Fibroblast of pulmonary artery (primary cell): ENCODE measurements at regions not wholly inside any gene's neighbourhood (a gene's known extent, or its start where the extent isn't known, plus 50 kb on each side); places are given as distances from the start of the nearest gene placed in this dataset.
"Not testable (repeated sequence)": the region's sequence is repeated elsewhere in the genome, so short reads cannot be mapped to it uniquely, and the experiment has no call there.

ENCODE experiments used
- DNase-seq: peaks from one replicate; pipeline ENCODE4 v3.0.0-alpha.2; 2010; ENCODE audit warnings: low read depth
- H3K4me3 ChIP-seq: replicated peaks from 2 replicates; pipeline ENCODE4 v1.5.1; 2011; ENCODE audit warnings: low read depth, mild to moderate bottlenecking, control low read depth, low read length, moderate library complexity
- CTCF ChIP-seq: IDR thresholded peaks from 2 replicates; pipeline ENCODE4 v1.5.1; 2011; ENCODE audit warnings: mild to moderate bottlenecking, control low read depth, low read length, inconsistent platforms; ENCODE audit errors: missing control alignments

DNA sequence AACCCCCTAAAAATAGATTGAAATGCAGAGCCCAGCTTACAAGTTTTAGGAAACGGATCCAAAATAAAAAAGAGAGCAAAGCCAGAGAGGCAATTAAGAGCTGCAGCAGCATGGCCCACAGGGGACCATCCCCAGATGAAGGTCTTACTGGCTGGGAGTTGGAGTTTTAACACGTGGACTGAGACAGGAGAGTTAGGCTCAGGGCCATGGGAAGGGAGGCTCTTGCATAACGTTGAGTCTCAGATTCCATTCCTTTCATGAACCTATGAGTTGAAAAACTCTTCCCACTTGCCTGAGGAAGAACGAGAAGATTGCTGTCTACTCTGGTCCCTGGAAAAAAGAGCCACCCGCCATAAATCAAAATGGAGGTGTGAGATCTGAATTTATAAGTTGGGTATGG lies 101.8 kb upstream of the NDUFV2 start:
- H3K4me3 ChIP-seq, result no peak overlapping the region
- peak; percentile 60 for DNase-seq
- no peak for TF ChIP-seq CTCF

DNA sequence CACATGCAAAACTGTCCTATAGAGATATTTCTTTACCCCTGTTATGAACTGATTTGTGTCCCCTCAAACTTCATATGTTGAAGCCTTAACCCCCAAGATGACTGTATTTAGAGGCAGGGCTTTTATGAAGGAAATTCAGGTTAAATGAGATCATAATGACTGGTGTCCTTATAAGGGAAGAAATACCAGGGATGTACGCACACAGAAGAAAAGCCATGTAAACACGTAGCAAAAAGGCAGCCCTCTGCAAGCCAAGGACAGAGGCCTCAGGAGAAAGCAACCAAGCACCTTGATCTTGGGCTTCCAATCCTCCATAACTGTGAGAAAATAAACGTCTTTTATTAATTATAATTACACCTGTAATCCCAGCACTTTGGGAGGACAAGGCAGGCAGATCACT lies 101.3 kb upstream of the NDUFV2 start:
- no peak for DNase-seq
- no peak overlapping the region for H3K4me3 ChIP-seq
- TF ChIP-seq CTCF, result no peak

DNA sequence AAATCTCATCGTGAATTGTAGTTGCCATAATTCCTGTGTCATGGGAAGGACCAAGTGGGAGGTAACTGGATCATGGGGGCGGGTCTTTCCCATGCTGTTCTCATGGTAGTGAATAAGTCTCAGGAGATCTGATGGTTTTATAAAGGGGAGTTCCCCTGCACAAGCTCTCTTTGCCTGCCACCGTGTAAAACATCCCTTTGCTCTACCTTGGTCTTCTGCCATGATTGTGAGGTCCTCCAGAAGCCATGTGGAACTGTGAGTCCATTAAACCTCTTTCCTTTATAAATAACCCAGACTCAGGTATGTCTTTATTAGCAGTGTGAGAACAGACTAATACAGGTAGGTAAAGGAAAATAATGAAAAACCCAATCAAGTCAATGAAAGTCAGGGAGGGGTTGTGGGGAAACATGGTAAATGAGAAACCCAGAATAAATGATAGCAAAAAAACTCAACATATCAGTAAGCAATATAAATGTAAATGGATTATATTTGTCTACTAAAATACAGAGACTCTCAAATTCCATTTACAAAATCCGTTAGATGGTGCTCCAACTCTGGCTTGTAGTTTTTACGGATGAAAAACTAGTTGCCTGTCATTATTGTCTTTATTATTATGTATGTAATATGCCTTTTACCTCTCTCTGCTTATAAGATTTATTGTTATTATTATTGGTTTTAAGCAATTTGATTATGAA lies 98.9 kb upstream of the NDUFV2 start:
- TF ChIP-seq CTCF, result no peak
- no peak overlapping the region for H3K4me3 ChIP-seq
- no peak for DNase-seq

DNA sequence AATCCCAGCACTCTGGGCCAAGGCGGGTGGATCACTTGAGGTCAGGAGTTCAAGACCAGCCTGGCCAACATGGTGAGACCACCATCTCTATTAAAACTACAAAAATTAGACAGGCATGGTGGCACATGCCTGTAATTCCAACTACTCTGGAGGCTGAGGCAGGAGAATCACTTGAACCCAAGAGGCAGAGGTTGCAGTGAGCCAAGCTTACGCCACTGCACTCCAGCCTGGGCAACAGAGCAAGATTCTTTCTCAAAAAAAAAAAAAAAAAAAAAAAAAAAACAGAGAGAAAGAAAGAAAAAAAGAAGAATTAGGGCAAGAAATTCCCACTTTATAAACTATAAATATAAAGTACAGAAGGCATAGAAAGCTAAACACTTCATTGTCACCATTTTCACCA lies 98.2 kb upstream of the NDUFV2 start:
- DNase-seq, H3K4me3 ChIP-seq: not testable (repeated sequence)

DNA sequence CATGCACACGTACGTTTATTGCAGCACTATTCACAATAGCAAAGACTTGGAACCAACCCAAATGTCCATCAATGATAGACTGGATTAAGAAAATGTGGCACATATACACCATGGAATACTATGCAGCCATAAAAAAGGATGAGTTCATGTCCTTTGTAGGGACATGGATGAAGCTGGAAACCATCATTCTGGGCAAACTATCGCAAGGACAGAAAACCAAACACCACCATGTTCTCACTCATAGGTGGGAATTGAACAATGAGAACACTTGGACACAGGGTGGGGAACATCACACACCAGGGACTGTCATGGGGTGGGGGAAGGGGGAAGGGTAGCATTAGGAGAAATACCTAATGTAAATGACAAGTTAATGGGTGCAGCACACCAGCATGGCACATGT lies 94.8 kb upstream of the NDUFV2 start:
- not testable (repeated sequence) for H3K4me3 ChIP-seq, DNase-seq

DNA sequence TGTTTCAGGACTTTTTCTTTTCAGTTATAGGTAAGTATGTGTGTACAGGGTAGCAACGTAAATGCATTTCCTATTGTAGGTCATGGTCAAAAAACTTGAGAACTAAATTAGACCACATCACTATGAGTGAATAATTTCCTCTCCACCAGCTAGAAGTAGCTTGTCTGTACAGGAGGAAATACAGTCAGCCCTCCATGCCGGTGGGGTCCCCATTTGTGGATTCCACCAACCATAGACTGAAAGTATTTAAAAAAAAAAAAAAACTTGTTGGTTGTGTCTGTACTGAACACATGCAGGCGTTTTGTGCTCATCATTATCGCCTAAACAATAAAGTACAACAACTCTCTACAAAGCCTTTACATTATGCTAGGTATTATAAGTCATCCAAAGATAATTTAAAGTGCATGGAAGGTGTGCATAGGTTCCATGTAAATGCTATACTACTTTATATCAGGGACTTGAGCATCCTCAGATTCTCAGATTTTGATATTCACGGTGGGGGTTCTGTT lies 94.2 kb upstream of the NDUFV2 start:
- no peak for TF ChIP-seq CTCF
- DNase-seq, result no peak
- no peak overlapping the region for H3K4me3 ChIP-seq

- no peak overlapping the region for H3K4me3 ChIP-seq
- DNase-seq, result no peak
- TF ChIP-seq CTCF, result no peak
Observed at GRCh38 chr18:9008709-9009635, 93.5 kb upstream of the NDUFV2 start.
